GM23338 (cell line): ENCODE measurements at regions not wholly inside any gene's neighbourhood (a gene's known extent, or its start where the extent isn't known, plus 50 kb on each side); places are given as distances from the start of the nearest gene placed in this dataset.

Experiments
- ATAC-seq: fragments of 200-7000 bp; cut with Tn5 transposase; 3 replicates; pipeline ENCODE4 v1.9.1; 2020
- DNase-seq: peaks from one replicate; pipeline ENCODE4 v3.0.0-alpha.2; 2015; ENCODE audit warnings: low spot score
- H2AFZ ChIP-seq: fragments of 200-600 bp; sonication (generic); 2 replicates; pipeline ENCODE4 v1.8.0; 2016; ENCODE audit warnings: antibody characterized with exemption, mild to moderate bottlenecking, moderate library complexity
- H3F3A ChIP-seq: fragments of 200-600 bp; sonication (generic); replicated peaks from 2 replicates; pipeline ENCODE4 v1.8.0; 2017; ENCODE audit warnings: antibody characterized with exemption, mixed run types, low read depth
- H3K27ac ChIP-seq: fragments of 200-600 bp; sonication (generic); 2 replicates; pipeline ENCODE4 v1.6.1; 2016; ENCODE audit warnings: low read depth
- H3K27me3 ChIP-seq: fragments of 200-600 bp; sonication (generic); 2 replicates; pipeline ENCODE4 v1.8.0; 2016; ENCODE audit warnings: mild to moderate bottlenecking, mixed run types, moderate library complexity; ENCODE audit not compliant: insufficient read depth
- H3K36me3 ChIP-seq: fragments of 200-600 bp; sonication (generic); 2 replicates; pipeline ENCODE4 v1.8.0; 2016; ENCODE audit warnings: mild to moderate bottlenecking; ENCODE audit not compliant: insufficient read depth
- H3K4me1 ChIP-seq: fragments of 200-600 bp; sonication (generic); 2 replicates; pipeline ENCODE4 v1.8.0; 2016; ENCODE audit warnings: mild to moderate bottlenecking, moderate library complexity; ENCODE audit not compliant: insufficient read depth
- H3K4me2 ChIP-seq: fragments of 200-600 bp; sonication (generic); 2 replicates; pipeline ENCODE4 v1.7.1; 2017; ENCODE audit warnings: mixed run types
- H3K4me3 ChIP-seq: fragments of 200-600 bp; sonication (generic); 2 replicates; pipeline ENCODE4 v1.6.1; 2016; ENCODE audit warnings: mixed run types
- H3K79me2 ChIP-seq: fragments of 200-600 bp; sonication (generic); replicated peaks from 2 replicates; pipeline ENCODE4 v1.8.0; 2017; ENCODE audit warnings: mild to moderate bottlenecking; ENCODE audit not compliant: insufficient read depth
- H3K9me2 ChIP-seq: fragments of 200-600 bp; sonication (generic); 2 replicates; pipeline ENCODE4 v1.8.0; 2017; ENCODE audit not compliant: insufficient read depth
- H4K20me1 ChIP-seq: fragments of 200-600 bp; sonication (generic); replicated peaks from 2 replicates; pipeline ENCODE4 v1.8.0; 2017; ENCODE audit warnings: mild to moderate bottlenecking; ENCODE audit not compliant: insufficient read depth
- H3K27ac Mint-ChIP-seq: 2 replicates; pipeline ENCODE4 v1.8.0; 2020; ENCODE audit warnings: inconsistent platforms, mild to moderate bottlenecking, moderate library complexity, mixed read lengths
- H3K27me3 Mint-ChIP-seq: 3 replicates; pipeline ENCODE4 v1.8.0; 2022; ENCODE audit warnings: low read depth, mild to moderate bottlenecking, moderate library complexity, mixed read lengths, inconsistent platforms; ENCODE audit not compliant: insufficient read depth, poor library complexity
- H3K36me3 Mint-ChIP-seq: 3 replicates; pipeline ENCODE4 v1.8.0; 2021; ENCODE audit warnings: low read depth, mild to moderate bottlenecking, inconsistent platforms, moderate library complexity, mixed read lengths
- H3K4me1 Mint-ChIP-seq: 3 replicates; pipeline ENCODE4 v1.8.0; 2020; ENCODE audit warnings: mild to moderate bottlenecking, inconsistent platforms, mixed read lengths
- H3K4me3 Mint-ChIP-seq: 3 replicates; pipeline ENCODE4 v1.8.0; 2021; ENCODE audit warnings: moderate library complexity, mild to moderate bottlenecking, inconsistent platforms, mixed read lengths
- H3K9me3 Mint-ChIP-seq: 3 replicates; pipeline ENCODE4 v1.8.0; 2020; ENCODE audit warnings: moderate library complexity, mild to moderate bottlenecking, inconsistent platforms, mixed read lengths
- CREB1 ChIP-seq: fragments of 250-450 bp; sonication (Bioruptor Pico); IDR thresholded peaks from 2 replicates; pipeline ENCODE4 v1.5.0; 2020; ENCODE audit warnings: low read depth, mild to moderate bottlenecking, moderate library complexity
- CTCF ChIP-seq, 2 experiments: fragments of 200-600 bp in 1 of 2; sonication (generic) in 1 of 2; conservative IDR thresholded peaks; 2 replicates each; pipeline versions ENCODE4 v1.5.1 to v1.6.1; 2016 to 2017; ENCODE audit warnings: antibody characterized with exemption in 2 of 2, low read depth in 2 of 2, mild to moderate bottlenecking in 2 of 2, moderate library complexity in 1 of 2
- ETS1 ChIP-seq: IDR thresholded peaks from 2 replicates; pipeline ENCODE4 v1.6.1; 2016; ENCODE audit warnings: antibody characterized with exemption
- EZH2 ChIP-seq: fragments of 200-600 bp; sonication (generic); IDR thresholded peaks from one replicate; pipeline ENCODE4 v1.8.0; 2017; ENCODE audit warnings: antibody characterized with exemption, mild to moderate bottlenecking, low read depth; ENCODE audit not compliant: unreplicated experiment
- EZH2phosphoT487 ChIP-seq: fragments of 200-600 bp; sonication (generic); IDR thresholded peaks from one replicate; pipeline ENCODE4 v1.8.1; 2018; ENCODE audit warnings: antibody characterized with exemption; ENCODE audit not compliant: unreplicated experiment
- JUNB ChIP-seq: IDR thresholded peaks from one replicate; pipeline ENCODE4 v1.6.1; 2016; ENCODE audit warnings: antibody characterized with exemption; ENCODE audit not compliant: unreplicated experiment
- NANOG ChIP-seq: IDR thresholded peaks from 2 replicates; pipeline ENCODE4 v1.6.1; 2016; ENCODE audit warnings: antibody characterized with exemption, borderline replicate concordance
- POLR2AphosphoS5 ChIP-seq: IDR thresholded peaks from 2 replicates; pipeline ENCODE4 v1.6.1; 2016; ENCODE audit warnings: antibody characterized with exemption, low read depth
- REST ChIP-seq: IDR thresholded peaks from one replicate; pipeline ENCODE4 v1.6.1; 2018; ENCODE audit warnings: antibody characterized with exemption; ENCODE audit not compliant: unreplicated experiment
- ZNF331 ChIP-seq: fragments of 250-450 bp; sonication (Bioruptor Pico); IDR thresholded peaks from 2 replicates; pipeline ENCODE4 v1.5.0; 2020; ENCODE audit warnings: low read depth, mild to moderate bottlenecking, moderate library complexity
- ZNF462 ChIP-seq: fragments of 250-450 bp; sonication (Bioruptor Pico); IDR thresholded peaks from 2 replicates; pipeline ENCODE4 v1.5.0; 2020; ENCODE audit warnings: mild to moderate bottlenecking, moderate library complexity

- Histone ChIP-seq H3K79me2 (no peaks in the 10 kb centered on the region), H3K4me3 (no peak overlapping the region), H3K27ac (no peak overlapping the region), H3K4me2 (no peak overlapping the region), H3K4me1 (no peaks in the 10 kb centered on the region), H2AFZ (no peak overlapping the region), H3K27me3 (no peaks in the 10 kb centered on the region), H3K9me2 (no peaks in the 10 kb centered on the region; the same call in 1 of the 2 replicates), H3K36me3 (no peaks in the 10 kb centered on the region), H3F3A (no peaks in the 10 kb centered on the region), H4K20me1 (no peaks in the 10 kb centered on the region)
- Mint-ChIP-seq H3K36me3 (no peaks in the 10 kb centered on the region), H3K4me3 (no peak overlapping the region), H3K4me1 (peaks cover 2% of the 10 kb centered on the region; the same call in 1 of the 3 replicates), H3K9me3 (no peaks in the 10 kb centered on the region), H3K27ac (no peak overlapping the region), H3K27me3 (peaks cover 3% of the 10 kb centered on the region)
- no peak for TF ChIP-seq ETS1
- no peak for TF ChIP-seq NANOG
- TF ChIP-seq ZNF462 (CRISPR knock-in tag): no peak
- no peak for TF ChIP-seq POLR2AphosphoS5
- TF ChIP-seq ZNF331 (CRISPR knock-in tag): no peak
- TF ChIP-seq CREB1 (CRISPR knock-in tag): no peak
- TF ChIP-seq EZH2: no peak
- no peak for TF ChIP-seq REST
- TF ChIP-seq CTCF (conservative IDR thresholded peaks at IDR 0.05; ENCODE audit: low read depth in 2 of 2): no peak
- no peak for TF ChIP-seq EZH2phosphoT487
- no peak for TF ChIP-seq JUNB
- ATAC-seq (no peak), DNase-seq (no peak)
These were observed 450.1 kb upstream of the TBL1XR1 start for GRCh38 chr3:177647341-177647740.
